ENCODE measurements at regions not wholly inside any gene's neighbourhood (a gene's known extent, or its start where the extent isn't known, plus 50 kb on each side); places are given as distances from the start of the nearest gene placed in this dataset.

DNA sequence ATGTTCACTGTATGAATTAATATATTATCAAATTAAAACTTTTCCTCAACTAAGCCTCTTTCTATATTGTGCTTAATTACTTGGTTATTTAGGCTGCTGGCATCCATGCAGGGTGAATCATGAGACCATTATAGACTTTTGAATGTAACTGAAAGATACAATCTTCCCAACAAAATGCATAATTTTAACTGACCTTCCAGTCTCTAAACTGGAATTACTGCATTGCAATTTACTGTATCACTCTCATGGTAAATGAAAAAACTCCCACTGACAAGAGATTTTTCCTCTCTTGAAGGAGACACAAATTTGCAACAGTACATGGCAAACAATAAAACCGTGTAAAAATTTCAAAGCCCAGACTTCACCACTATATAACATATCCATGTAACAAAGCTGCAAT is 349.5 kb downstream of the DRD1 start:
- no peak overlapping the region for H3K27ac ChIP-seq (ENCODE audit: low read depth in 1 of 2, low read length in 1 of 2)
- H3K4me1 ChIP-seq (ENCODE audit: control insufficient read depth in 2 of 2, insufficient read depth in 2 of 2, low read length in 2 of 2): no peaks in the 10 kb centered on the region
- no peaks in the 10 kb centered on the region for H3K36me3 ChIP-seq (ENCODE audit: control insufficient read depth in 2 of 2, insufficient read depth in 2 of 2, low read length in 1 of 2)
- 97% methylated on average over 1 of the region's 1 CpG for WGBS
- no peaks in the 10 kb centered on the region for H3K27me3 ChIP-seq (ENCODE audit: control insufficient read depth in 2 of 2, insufficient read depth in 1 of 2, low read length in 1 of 2)
- H3K9me3 ChIP-seq (ENCODE audit: control insufficient read depth in 2 of 2, insufficient read depth in 1 of 2, low read length in 1 of 2): no peaks in the 10 kb centered on the region
- DNase-seq (ENCODE audit: low read depth in 6 of 9, low spot score in 9 of 9): no peak
- no peak overlapping the region for H3K4me3 ChIP-seq (ENCODE audit: low read length in 2 of 2)

DNA sequence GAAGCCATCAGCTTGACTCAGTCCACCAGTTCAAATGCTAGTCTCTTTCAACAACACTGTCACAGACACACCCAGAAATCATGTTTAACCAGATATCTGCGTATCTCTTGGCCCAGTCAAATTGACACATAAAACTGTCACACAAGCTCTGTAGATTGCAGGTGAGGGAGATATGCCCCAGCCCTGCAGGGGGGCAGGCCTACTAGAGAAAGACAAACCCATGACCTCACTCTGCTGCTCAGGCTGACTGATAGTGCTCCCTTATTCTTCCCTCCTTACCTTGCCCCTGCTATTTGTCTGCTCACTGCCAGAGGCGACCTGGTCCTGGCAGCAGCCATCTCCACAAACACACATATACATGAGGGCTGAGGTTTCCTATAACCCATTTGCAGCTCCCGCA is 351.3 kb downstream of the DRD1 start:
- Histone ChIP-seq H3K27ac (ENCODE audit: low read depth in 1 of 2, low read length in 1 of 2) (no peak overlapping the region), H3K4me1 (ENCODE audit: control insufficient read depth in 2 of 2, insufficient read depth in 2 of 2, low read length in 2 of 2) (no peaks in the 10 kb centered on the region), H3K27me3 (ENCODE audit: control insufficient read depth in 2 of 2, insufficient read depth in 1 of 2, low read length in 1 of 2) (no peaks in the 10 kb centered on the region), H3K36me3 (ENCODE audit: control insufficient read depth in 2 of 2, insufficient read depth in 2 of 2, low read length in 1 of 2) (no peaks in the 10 kb centered on the region), H3K9me3 (ENCODE audit: control insufficient read depth in 2 of 2, insufficient read depth in 1 of 2, low read length in 1 of 2) (no peaks in the 10 kb centered on the region), H3K4me3 (ENCODE audit: low read length in 2 of 2) (no peak overlapping the region)
- no peak for DNase-seq (ENCODE audit: low read depth in 6 of 9, low spot score in 9 of 9)
- WGBS: 84% methylated on average over 3 of the region's 3 CpGs

DNA sequence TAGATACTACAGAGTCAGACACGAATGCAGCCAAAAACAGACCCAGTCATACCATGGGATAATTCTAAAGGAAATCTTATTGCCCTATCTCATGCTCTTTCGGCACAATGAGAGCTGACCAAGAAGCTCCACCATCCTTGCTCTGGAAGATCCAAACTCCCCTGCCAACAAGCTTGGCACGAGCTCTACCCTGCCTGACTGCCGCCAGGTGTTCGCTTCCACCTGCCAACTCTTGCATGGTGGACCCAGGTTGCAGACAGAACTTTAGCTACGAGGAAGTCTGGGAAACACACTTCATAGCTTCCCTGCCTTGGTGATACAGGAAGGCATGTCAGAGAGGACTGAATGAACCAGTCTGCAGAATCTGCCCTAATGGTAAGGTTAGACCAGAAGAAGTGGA is 355.0 kb downstream of the DRD1 start:
- no peaks in the 10 kb centered on the region for H3K4me1 ChIP-seq (ENCODE audit: control insufficient read depth in 2 of 2, insufficient read depth in 2 of 2, low read length in 2 of 2)
- H3K27ac ChIP-seq (ENCODE audit: low read depth in 1 of 2, low read length in 1 of 2): no peak overlapping the region
- no peaks in the 10 kb centered on the region for H3K9me3 ChIP-seq (ENCODE audit: control insufficient read depth in 2 of 2, insufficient read depth in 1 of 2, low read length in 1 of 2)
- WGBS: 89% methylated on average over 6 of the region's 6 CpGs
- no peaks in the 10 kb centered on the region for H3K36me3 ChIP-seq (ENCODE audit: control insufficient read depth in 2 of 2, insufficient read depth in 2 of 2, low read length in 1 of 2)
- H3K4me3 ChIP-seq (ENCODE audit: low read length in 2 of 2): no peak overlapping the region
- DNase-seq (ENCODE audit: low read depth in 6 of 9, low spot score in 9 of 9): no peak
- no peaks in the 10 kb centered on the region for H3K27me3 ChIP-seq (ENCODE audit: control insufficient read depth in 2 of 2, insufficient read depth in 1 of 2, low read length in 1 of 2)

DNA sequence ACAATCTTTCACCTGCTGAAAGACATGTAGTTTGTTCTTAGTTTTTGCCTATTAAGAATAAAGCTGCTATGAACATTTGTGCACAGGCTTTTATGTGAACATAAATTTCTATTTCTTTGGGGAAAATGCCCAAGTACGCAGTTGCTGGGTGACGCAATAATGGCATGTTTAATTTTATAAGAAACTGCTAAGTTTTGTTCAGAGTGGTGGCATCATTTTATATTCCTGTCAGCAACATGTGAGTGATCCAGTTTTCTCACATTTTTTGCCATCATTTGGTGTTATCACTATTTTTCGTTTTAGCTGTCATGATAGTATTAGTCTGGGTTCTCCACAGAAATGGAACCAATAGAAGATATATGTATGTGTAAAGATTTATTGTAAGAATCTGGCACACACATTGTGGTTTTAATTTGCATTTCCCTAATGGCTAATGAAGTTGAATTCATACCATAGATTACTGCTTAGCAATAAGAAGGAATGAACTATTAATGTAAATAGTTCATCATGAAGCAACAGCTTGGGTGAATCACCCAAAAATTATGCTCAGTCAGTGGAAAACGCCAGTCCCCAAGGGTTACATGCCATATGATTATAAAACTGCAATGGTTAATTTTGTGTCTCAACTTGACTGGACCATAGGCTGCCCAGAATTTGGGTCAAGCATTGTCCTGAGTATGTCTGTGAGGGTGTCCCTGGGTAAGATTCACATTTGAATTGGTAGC is 358.6 kb downstream of the MSX2 start:
- Histone ChIP-seq H3K36me3 (ENCODE audit: control insufficient read depth in 2 of 2, insufficient read depth in 2 of 2, low read length in 1 of 2) (no peaks in the 10 kb centered on the region), H3K9me3 (ENCODE audit: control insufficient read depth in 2 of 2, insufficient read depth in 1 of 2, low read length in 1 of 2) (no peaks in the 10 kb centered on the region), H3K4me3 (ENCODE audit: low read length in 2 of 2) (no peak overlapping the region), H3K27ac (ENCODE audit: low read depth in 1 of 2, low read length in 1 of 2) (no peak overlapping the region), H3K27me3 (ENCODE audit: control insufficient read depth in 2 of 2, insufficient read depth in 1 of 2, low read length in 1 of 2) (no peaks in the 10 kb centered on the region), H3K4me1 (ENCODE audit: control insufficient read depth in 2 of 2, insufficient read depth in 2 of 2, low read length in 2 of 2) (no peaks in the 10 kb centered on the region)
- 89% methylated on average over 4 of the region's 4 CpGs for WGBS
- DNase-seq (ENCODE audit: low read depth in 6 of 9, low spot score in 9 of 9): no peak

DNA sequence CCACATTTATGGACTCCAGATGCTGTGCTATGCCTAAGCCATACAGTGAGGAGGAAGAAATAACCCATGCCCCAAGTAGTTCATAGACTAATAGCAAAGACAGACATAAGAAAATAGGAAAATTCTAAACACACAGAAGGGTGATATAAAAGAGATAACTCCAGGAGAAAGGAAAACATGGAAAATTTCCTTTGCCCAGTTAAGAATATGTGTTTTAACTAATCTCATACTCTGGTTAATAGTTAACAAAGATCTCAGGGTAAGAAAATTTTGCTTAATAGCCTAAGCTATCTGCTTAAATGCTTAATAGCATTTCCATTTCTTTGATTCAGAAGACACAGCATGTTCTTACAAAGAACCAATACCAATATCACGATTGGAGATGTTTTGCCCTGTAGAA is 358.0 kb downstream of the MSX2 start:
- Histone ChIP-seq H3K27ac (ENCODE audit: low read depth in 1 of 2, low read length in 1 of 2) (no peak overlapping the region), H3K4me3 (ENCODE audit: low read length in 2 of 2) (no peak overlapping the region), H3K9me3 (ENCODE audit: control insufficient read depth in 2 of 2, insufficient read depth in 1 of 2, low read length in 1 of 2) (no peaks in the 10 kb centered on the region), H3K27me3 (ENCODE audit: control insufficient read depth in 2 of 2, insufficient read depth in 1 of 2, low read length in 1 of 2) (no peaks in the 10 kb centered on the region), H3K4me1 (ENCODE audit: control insufficient read depth in 2 of 2, insufficient read depth in 2 of 2, low read length in 2 of 2) (no peaks in the 10 kb centered on the region), H3K36me3 (ENCODE audit: control insufficient read depth in 2 of 2, insufficient read depth in 2 of 2, low read length in 1 of 2) (no peaks in the 10 kb centered on the region)
- DNase-seq (ENCODE audit: low read depth in 6 of 9, low spot score in 9 of 9): no peak
- 95% methylated on average over 1 of the region's 1 CpG for WGBS

DNA sequence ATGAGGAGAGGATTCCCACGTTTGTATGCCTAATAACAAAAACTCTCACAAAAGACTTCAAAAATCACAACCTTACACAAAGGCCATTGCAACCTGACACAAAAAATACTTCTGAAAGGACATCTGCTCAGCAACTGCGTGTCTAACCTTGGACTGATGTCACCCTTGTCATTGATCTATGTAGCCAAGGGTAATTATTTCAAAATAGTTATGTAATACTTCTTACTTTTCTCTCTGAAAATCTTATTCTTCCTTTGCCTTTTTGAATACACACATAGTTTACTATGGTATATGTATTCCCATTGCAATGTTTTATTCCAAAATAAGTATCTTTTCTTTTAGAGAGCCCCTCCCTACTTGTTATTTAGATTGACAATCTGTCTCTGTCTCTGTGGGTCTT is 355.3 kb downstream of the MSX2 start:
- Histone ChIP-seq H3K27me3 (ENCODE audit: control insufficient read depth in 2 of 2, insufficient read depth in 1 of 2, low read length in 1 of 2) (no peaks in the 10 kb centered on the region), H3K9me3 (ENCODE audit: control insufficient read depth in 2 of 2, insufficient read depth in 1 of 2, low read length in 1 of 2) (no peaks in the 10 kb centered on the region), H3K4me1 (ENCODE audit: control insufficient read depth in 2 of 2, insufficient read depth in 2 of 2, low read length in 2 of 2) (no peaks in the 10 kb centered on the region), H3K36me3 (ENCODE audit: control insufficient read depth in 2 of 2, insufficient read depth in 2 of 2, low read length in 1 of 2) (no peaks in the 10 kb centered on the region), H3K4me3 (ENCODE audit: low read length in 2 of 2) (no peak overlapping the region), H3K27ac (ENCODE audit: low read depth in 1 of 2, low read length in 1 of 2) (no peak overlapping the region)
- DNase-seq (ENCODE audit: low read depth in 6 of 9, low spot score in 9 of 9): no peak
- WGBS: 86% methylated on average over 2 of the region's 2 CpGs

DNA sequence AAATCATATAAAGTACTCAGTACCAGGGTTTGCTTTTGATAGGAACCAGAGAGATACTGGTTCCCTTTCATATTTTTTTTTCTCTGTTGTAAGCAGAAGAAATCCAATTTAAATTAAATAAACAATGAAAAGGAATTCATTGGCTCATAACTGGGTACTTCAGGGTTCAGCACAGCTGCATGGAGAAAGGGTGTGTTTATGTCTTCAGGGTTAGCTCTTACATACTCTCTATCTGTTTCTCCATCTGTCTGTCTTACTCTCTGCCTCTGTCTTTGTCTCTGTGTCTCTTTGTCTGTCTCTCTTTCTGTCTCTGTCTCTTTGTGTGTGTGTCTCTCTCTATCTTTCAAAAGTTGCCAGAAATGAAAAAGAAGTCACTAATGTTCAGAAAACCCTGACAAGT is 345.9 kb downstream of the MSX2 start:
- Histone ChIP-seq H3K36me3 (ENCODE audit: control insufficient read depth in 2 of 2, insufficient read depth in 2 of 2, low read length in 1 of 2) (no peaks in the 10 kb centered on the region), H3K4me1 (ENCODE audit: control insufficient read depth in 2 of 2, insufficient read depth in 2 of 2, low read length in 2 of 2) (no peaks in the 10 kb centered on the region), H3K27me3 (ENCODE audit: control insufficient read depth in 2 of 2, insufficient read depth in 1 of 2, low read length in 1 of 2) (no peaks in the 10 kb centered on the region), H3K9me3 (ENCODE audit: control insufficient read depth in 2 of 2, insufficient read depth in 1 of 2, low read length in 1 of 2) (no peaks in the 10 kb centered on the region), H3K4me3 (ENCODE audit: low read length in 2 of 2) (no peak overlapping the region), H3K27ac (ENCODE audit: low read depth in 1 of 2, low read length in 1 of 2) (no peak overlapping the region)
- no peak for DNase-seq (ENCODE audit: low read depth in 6 of 9, low spot score in 9 of 9)

DNA sequence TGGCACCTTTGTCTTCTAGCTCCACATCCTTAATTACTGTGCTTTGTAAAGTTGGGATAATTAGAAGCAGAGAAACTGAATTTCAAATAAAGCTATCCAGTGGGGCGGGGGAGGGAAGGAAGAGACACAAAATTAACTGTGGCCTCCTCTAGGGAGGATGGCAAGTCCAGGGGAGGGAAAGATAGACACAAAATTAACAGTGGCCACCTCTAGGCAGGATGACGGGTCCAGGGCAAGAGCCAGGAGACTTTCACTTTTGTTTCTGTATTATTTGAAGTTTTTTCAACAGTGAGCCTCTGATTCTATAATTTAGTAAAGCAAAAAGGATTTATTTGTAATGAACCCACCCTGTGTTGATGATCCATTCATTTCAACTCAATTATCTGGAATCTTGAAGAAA is 335.9 kb downstream of the MSX2 start:
- DNase-seq (ENCODE audit: low read depth in 6 of 9, low spot score in 9 of 9): no peak
- Histone ChIP-seq H3K36me3 (ENCODE audit: control insufficient read depth in 2 of 2, insufficient read depth in 2 of 2, low read length in 1 of 2) (no peaks in the 10 kb centered on the region), H3K4me1 (ENCODE audit: control insufficient read depth in 2 of 2, insufficient read depth in 2 of 2, low read length in 2 of 2) (no peaks in the 10 kb centered on the region), H3K4me3 (ENCODE audit: low read length in 2 of 2) (no peak overlapping the region), H3K9me3 (ENCODE audit: control insufficient read depth in 2 of 2, insufficient read depth in 1 of 2, low read length in 1 of 2) (no peaks in the 10 kb centered on the region), H3K27me3 (ENCODE audit: control insufficient read depth in 2 of 2, insufficient read depth in 1 of 2, low read length in 1 of 2) (peaks cover 0 to 7% of the 10 kb centered on the region in 2 donors), H3K27ac (ENCODE audit: low read depth in 1 of 2, low read length in 1 of 2) (no peak overlapping the region)
- 39% methylated on average over 2 of the region's 2 CpGs for WGBS

DNA sequence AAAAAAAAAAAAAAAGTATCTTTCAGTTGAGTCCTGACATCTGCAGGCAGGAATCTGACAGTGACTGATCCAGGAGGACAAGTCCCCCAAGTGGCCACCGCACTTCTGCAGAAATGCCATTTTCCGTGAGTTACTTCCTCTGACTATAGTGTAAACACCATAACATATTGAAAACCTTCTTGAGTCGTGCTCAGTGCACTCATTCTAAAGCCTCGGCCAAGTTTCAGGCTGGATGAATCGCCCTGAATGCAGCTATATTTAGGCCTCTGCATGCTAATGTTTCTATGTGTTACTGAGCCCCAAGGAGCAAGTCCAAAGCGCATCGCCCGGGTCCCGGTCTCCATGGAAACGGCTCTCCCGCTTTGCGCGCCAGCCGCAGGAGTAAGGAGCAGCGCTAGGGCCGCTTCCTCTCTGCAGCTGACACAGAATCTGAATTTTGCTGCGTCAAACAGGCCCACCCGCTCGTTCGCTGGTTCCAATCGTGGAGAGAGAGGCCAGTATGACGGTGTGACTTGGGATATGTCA is 335.4 kb downstream of the MSX2 start:
- Histone ChIP-seq H3K4me3 (ENCODE audit: low read length in 2 of 2) (no peak overlapping the region), H3K36me3 (ENCODE audit: control insufficient read depth in 2 of 2, insufficient read depth in 2 of 2, low read length in 1 of 2) (no peaks in the 10 kb centered on the region), H3K27ac (ENCODE audit: low read depth in 1 of 2, low read length in 1 of 2) (no peak overlapping the region), H3K9me3 (ENCODE audit: control insufficient read depth in 2 of 2, insufficient read depth in 1 of 2, low read length in 1 of 2) (no peaks in the 10 kb centered on the region), H3K27me3 (ENCODE audit: control insufficient read depth in 2 of 2, insufficient read depth in 1 of 2, low read length in 1 of 2) (peaks cover 0 to 7% of the 10 kb centered on the region in 2 donors), H3K4me1 (ENCODE audit: control insufficient read depth in 2 of 2, insufficient read depth in 2 of 2, low read length in 2 of 2) (no peaks in the 10 kb centered on the region)
- whole genome bisulfite sequencing: 2% methylated on average over 22 of the region's 22 CpGs
- DNase-seq (ENCODE audit: low read depth in 6 of 9, low spot score in 9 of 9): no peak
